ENCODE measurements at regions not wholly inside any gene's neighbourhood (a gene's known extent, or its start where the extent isn't known, plus 50 kb on each side); places are given as distances from the start of the nearest gene placed in this dataset.

GRCh38 chr1:108067884-108068540 lies 103.0 kb upstream of the VAV3 start:
- no peak overlapping the region for H3K27ac Mint-ChIP-seq
- no peak for DNase-seq (ENCODE audit: low spot score, unreplicated experiment)
- H3K4me3 Mint-ChIP-seq (ENCODE audit: low read depth): no peak overlapping the region

GRCh38 chr1:108066808-108067207 lies 101.8 kb upstream of the VAV3 start:
- no peak overlapping the region for H3K27ac Mint-ChIP-seq
- TF ChIP-seq CTCF (IDR thresholded peaks at IDR 0.05; ENCODE audit: unreplicated experiment): no peak
- no peak overlapping the region for H3K4me3 Mint-ChIP-seq (ENCODE audit: low read depth)
- no peak for DNase-seq (ENCODE audit: low spot score, unreplicated experiment)
- H3K36me3 Mint-ChIP-seq (ENCODE audit: insufficient read depth): no peaks in the 10 kb centered on the region
- no peaks in the 10 kb centered on the region for H3K4me1 Mint-ChIP-seq (ENCODE audit: low read depth)
- H3K27me3 Mint-ChIP-seq: peaks cover 4% of the 10 kb centered on the region
- H3K9me3 Mint-ChIP-seq (ENCODE audit: low read depth): peaks cover 8% of the 10 kb centered on the region

More at GRCh38 chr1:108067884-108068540, 103.0 kb upstream of the VAV3 start:
- Mint-ChIP-seq H3K27me3 (peaks cover 14% of the 10 kb centered on the region), H3K4me1 (ENCODE audit: low read depth) (peaks cover 1% of the 10 kb centered on the region), H3K36me3 (ENCODE audit: insufficient read depth) (no peaks in the 10 kb centered on the region), H3K9me3 (ENCODE audit: low read depth) (peaks cover 4% of the 10 kb centered on the region)
- TF ChIP-seq CTCF (IDR thresholded peaks at IDR 0.05; ENCODE audit: unreplicated experiment): no peak

- no peak overlapping the region for H3K27ac Mint-ChIP-seq
- peaks cover 11% of the 10 kb centered on the region for H3K9me3 Mint-ChIP-seq (ENCODE audit: low read depth)
- H3K4me1 Mint-ChIP-seq (ENCODE audit: low read depth): no peaks in the 10 kb centered on the region
- no peaks in the 10 kb centered on the region for H3K27me3 Mint-ChIP-seq
- DNase-seq (ENCODE audit: low spot score, unreplicated experiment): no peak
- no peaks in the 10 kb centered on the region for H3K36me3 Mint-ChIP-seq (ENCODE audit: insufficient read depth)
- H3K4me3 Mint-ChIP-seq (ENCODE audit: low read depth): no peak overlapping the region
- no peak for TF ChIP-seq CTCF (IDR thresholded peaks at IDR 0.05; ENCODE audit: unreplicated experiment)
Observed at GRCh38 chr1:108064255-108064654, 99.3 kb upstream of the VAV3 start.

GRCh38 chr1:108063703-108064102 lies 98.7 kb upstream of the VAV3 start:
- no peaks in the 10 kb centered on the region for H3K36me3 Mint-ChIP-seq (ENCODE audit: insufficient read depth)
- no peak overlapping the region for H3K4me3 Mint-ChIP-seq (ENCODE audit: low read depth)
- H3K27me3 Mint-ChIP-seq: no peaks in the 10 kb centered on the region
- no peak for DNase-seq (ENCODE audit: low spot score, unreplicated experiment)
- H3K27ac Mint-ChIP-seq: no peak overlapping the region
- H3K4me1 Mint-ChIP-seq (ENCODE audit: low read depth): no peaks in the 10 kb centered on the region
- no peak for TF ChIP-seq CTCF (IDR thresholded peaks at IDR 0.05; ENCODE audit: unreplicated experiment)
- peaks cover 11% of the 10 kb centered on the region for H3K9me3 Mint-ChIP-seq (ENCODE audit: low read depth)

DNA sequence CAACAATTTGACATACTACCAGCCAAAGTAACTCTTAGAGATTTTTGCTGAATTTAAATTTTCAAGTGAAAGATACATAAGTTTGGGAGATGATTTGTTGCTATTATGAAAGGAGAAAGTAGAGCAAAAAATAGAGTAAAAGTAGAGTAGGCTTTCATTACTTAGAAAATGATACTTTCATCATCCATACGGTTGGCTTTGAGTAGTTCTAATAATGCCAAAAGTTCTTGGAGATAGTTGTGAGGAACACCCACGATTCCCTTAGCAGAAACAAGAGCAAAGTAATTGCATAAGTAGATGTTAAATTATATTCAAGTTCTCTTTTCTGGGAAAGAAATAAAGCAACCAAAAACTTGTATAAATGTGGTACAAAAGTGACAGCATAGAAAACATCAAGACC lies 95.0 kb upstream of the VAV3 start:
- Mint-ChIP-seq H3K9me3 (ENCODE audit: low read depth) (peaks cover 11% of the 10 kb centered on the region), H3K4me3 (ENCODE audit: low read depth) (no peak overlapping the region), H3K27me3 (peaks cover 12% of the 10 kb centered on the region), H3K36me3 (ENCODE audit: insufficient read depth) (no peaks in the 10 kb centered on the region), H3K27ac (no peak overlapping the region), H3K4me1 (ENCODE audit: low read depth) (peaks cover 9% of the 10 kb centered on the region)
- no peak for DNase-seq (ENCODE audit: low spot score, unreplicated experiment)
- TF ChIP-seq CTCF (IDR thresholded peaks at IDR 0.05; ENCODE audit: unreplicated experiment): no peak
